NB4 (cell line): ENCODE measurements at regions not wholly inside any gene's neighbourhood (a gene's known extent, or its start where the extent isn't known, plus 50 kb on each side); places are given as distances from the start of the nearest gene placed in this dataset.

Source experiments
- DNase-seq: peaks from one replicate; pipeline ENCODE4 v3.0.0; 2010; ENCODE audit warnings: low read depth
- H3K4me3 ChIP-seq: one replicate; pipeline ENCODE4 v1.5.1; 2011; ENCODE audit warnings: mild to moderate bottlenecking, low read depth, low read length, moderate library complexity
- CTCF ChIP-seq: IDR thresholded peaks from one replicate; pipeline ENCODE4 v1.5.1; 2012; ENCODE audit warnings: low read depth, low read length
- MAX ChIP-seq: IDR thresholded peaks from 2 replicates; pipeline ENCODE4 v1.6.1; 2011; ENCODE audit warnings: low read depth, low read length
- MYC ChIP-seq: IDR thresholded peaks from 2 replicates; pipeline ENCODE4 v1.6.1; 2011; ENCODE audit warnings: low read depth, low read length
- POLR2A ChIP-seq: IDR thresholded peaks from 2 replicates; pipeline ENCODE4 v1.6.1; 2011; ENCODE audit warnings: mild to moderate bottlenecking; ENCODE audit not compliant: insufficient read length; ENCODE audit errors: extremely low read depth

- H3K4me3 ChIP-seq: no peak overlapping the region
- DNase-seq: no peak
- TF ChIP-seq CTCF (no peak), POLR2A (no peak), MAX (no peak), MYC (no peak)
Observed at GRCh38 chr1:240695416-240695815, 83.5 kb upstream of the GREM2 start.

- no peak for DNase-seq
- TF ChIP-seq MYC (no peak), POLR2A (no peak), MAX (no peak), CTCF (no peak)
Observed at GRCh38 chr1:240693844-240694243, 81.9 kb upstream of the GREM2 start.

GRCh38 chr1:240693036-240693435 lies 81.1 kb upstream of the GREM2 start:
- TF ChIP-seq MYC (no peak), CTCF (no peak), MAX (no peak)
- DNase-seq: no peak
- H3K4me3 ChIP-seq: no peak overlapping the region

More at GRCh38 chr1:240693844-240694243, 81.9 kb upstream of the GREM2 start:
- H3K4me3 ChIP-seq: no peak overlapping the region

GRCh38 chr1:240691909-240692705 lies 80.2 kb upstream of the GREM2 start:
- DNase-seq: peak; percentile 11
- H3K4me3 ChIP-seq: no peak overlapping the region
- TF ChIP-seq MYC: no peak
- peak; percentile 41 for TF ChIP-seq CTCF

GRCh38 chr1:240691501-240691900 lies 79.5 kb upstream of the GREM2 start:
- no peak for DNase-seq
- no peak overlapping the region for H3K4me3 ChIP-seq
- no peak for TF ChIP-seq MAX
- no peak for TF ChIP-seq POLR2A
- no peak for TF ChIP-seq CTCF
- TF ChIP-seq MYC: no peak
